ENCODE measurements at regions not wholly inside any gene's neighbourhood (a gene's known extent, or its start where the extent isn't known, plus 50 kb on each side); places are given as distances from the start of the nearest gene placed in this dataset.
"Not testable (repeated sequence)": the region's sequence is repeated elsewhere in the genome, so short reads cannot be mapped to it uniquely, and the experiment has no call there.

- DNase-seq, result no peak
Measured at GRCh38 chr5:174970502-174970901, 246.1 kb downstream of the MSX2 start.

DNA sequence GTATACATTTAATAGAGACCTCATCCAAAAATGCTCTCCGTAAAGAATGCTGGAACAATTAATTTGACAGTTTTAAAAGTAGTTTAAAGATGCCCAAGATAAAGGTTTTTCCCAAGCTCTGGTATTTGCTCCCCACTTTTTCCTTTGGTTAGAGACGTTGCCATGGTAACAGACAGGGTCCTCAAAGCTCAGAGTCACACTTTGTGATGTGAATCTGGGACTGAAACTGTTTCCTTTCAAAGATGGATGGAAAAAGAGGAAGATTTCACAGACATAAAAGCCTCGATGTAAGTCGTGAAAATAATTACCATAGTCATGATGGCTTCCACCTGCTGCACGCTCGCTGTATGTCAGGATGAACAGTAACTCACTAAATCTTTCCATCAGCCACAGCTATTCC lies 229.5 kb downstream of the MSX2 start:
- DNase-seq, result no peak

- peak; percentile 70 for DNase-seq
Measured at GRCh38 chr5:174951151-174951780, 226.9 kb downstream of the MSX2 start.

DNA sequence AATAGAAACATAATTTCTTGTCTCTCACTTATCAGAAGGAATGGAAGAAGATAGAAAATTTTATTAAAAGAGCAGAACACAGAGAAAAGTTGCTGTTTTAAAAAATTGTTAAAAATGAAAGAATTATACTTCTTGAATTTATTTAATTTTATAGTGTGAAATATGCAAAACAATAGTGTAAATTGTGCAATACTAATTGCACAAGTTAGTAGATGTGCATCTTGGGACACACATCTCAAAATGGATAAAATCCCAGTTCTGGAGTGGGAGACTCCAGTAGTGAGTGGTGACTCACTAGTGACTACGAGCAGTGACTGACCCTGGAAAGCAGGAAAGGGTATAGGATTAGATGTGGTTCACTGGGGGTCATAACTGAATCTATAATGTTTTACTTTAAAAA lies 223.2 kb downstream of the MSX2 start:
- DNase-seq, result no peak

DNA sequence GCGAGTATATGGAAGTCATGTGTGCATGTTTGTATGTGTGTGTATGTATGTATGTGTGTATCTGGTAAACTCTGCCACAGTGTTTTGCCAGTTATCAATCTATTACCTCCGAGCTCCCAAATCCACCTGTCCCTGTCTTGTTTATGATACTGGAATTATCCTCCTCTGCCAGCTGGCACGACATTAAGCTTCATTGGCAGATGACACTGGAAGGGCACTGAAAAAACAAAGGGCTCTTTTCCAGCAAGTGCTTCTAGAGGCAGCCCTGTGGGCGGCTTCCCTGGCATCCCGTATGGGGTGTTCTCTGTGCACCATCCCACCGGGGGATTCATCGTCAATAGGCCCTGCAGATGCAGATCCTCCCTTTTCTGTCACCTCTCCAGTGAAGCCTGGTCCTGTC lies 221.5 kb downstream of the MSX2 start:
- no peak for DNase-seq

GRCh38 chr5:174943785-174944184 lies 219.4 kb downstream of the MSX2 start:
- DNase-seq, result no peak

- DNase-seq, result not testable (repeated sequence)
Measured at GRCh38 chr5:174943002-174943401, 218.6 kb downstream of the MSX2 start.

DNA sequence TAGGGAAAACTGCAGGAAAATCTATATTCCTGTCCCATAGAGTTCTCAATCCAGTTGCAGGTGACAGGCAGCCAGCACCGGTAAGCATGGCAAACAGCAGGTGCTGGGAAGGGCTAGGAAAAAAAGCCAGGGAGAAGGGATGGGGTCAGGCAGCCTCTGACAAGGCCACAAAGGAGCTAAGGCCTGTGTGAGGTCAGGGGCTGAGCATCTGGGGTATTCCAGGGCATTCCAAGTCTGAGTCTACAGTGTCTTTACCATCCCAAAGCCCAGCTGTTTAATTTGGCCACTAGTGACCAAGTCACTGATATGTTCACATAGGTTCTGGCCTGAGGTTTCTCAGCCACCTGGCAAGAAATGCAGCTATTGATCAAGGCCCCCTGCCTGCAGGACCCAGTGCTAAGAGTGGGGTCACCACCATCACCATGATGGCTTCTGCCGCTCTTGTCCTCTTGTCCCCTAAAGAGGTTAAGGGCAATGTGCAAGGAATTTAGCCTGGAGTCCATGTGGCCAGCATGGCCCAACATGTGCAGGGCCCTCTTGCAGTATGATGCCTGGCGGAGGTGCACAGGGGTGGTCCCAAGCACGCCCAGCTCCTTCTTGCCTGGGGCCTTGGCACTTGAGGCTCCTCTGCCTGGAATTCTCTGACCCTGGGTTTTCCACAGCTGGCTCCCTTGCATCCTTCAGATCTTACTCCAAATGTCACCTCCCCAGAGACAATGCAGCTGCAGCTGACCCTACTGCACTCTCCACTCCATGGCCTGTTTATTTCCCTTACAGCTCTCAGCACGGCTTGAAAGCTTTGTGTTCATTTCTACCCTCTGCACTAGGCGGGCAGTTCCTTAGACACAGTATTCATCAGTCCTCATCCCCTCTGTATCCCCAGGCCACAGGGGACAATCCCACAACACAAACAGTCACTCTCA lies 213.1 kb downstream of the MSX2 start:
- DNase-seq, result no peak

- DNase-seq, result peak; percentile 66
Measured at GRCh38 chr5:174935854-174936474, 211.6 kb downstream of the MSX2 start.

GRCh38 chr5:174931033-174931432 lies 206.7 kb downstream of the MSX2 start:
- DNase-seq, result not testable (repeated sequence)

DNA sequence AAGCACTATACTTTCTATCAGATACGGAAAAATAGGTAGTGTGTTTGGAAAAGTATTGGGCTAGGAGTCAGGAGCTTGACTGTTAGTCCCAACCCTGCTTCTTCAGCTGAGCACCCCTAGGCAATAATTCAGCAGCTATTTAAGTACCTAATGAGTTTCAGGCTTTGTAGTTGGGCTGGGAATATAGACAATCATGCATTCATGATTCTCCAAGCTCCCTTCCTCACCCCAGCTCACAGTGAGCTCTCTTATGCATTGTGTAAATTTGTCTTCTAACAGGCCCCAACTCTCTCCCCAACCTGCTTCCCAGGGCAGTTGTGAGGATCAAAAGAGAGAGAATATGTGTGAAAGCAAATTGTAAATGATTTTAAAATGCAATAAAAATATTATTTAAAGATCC lies 201.2 kb downstream of the MSX2 start:
- no peak for DNase-seq

- DNase-seq, result no peak
Measured at GRCh38 chr5:174922955-174923354, 198.6 kb downstream of the MSX2 start.

GRCh38 chr5:174920906-174921550 lies 196.6 kb downstream of the MSX2 start:
- no peak for DNase-seq

- no peak for DNase-seq
Measured at GRCh38 chr5:174919351-174919750, 195.0 kb downstream of the MSX2 start.

DNA sequence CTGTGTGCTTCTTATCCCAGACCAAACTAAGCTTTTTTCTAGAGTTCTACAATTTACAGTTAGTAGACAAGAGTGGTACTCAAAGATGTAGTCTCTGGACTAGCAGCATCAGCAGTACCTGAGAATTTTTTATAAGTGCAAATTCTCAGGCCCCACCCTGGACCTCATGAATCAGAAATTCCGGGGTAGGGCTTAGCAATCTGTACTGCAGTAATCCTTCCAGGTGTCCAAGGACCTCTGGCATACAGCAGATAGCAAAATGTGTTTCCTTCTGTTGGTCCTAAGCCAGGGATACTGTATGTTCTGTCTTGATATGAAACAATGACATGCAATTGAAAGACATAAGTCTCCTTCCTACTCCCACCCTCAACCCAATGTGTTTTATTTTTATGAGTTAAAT lies 194.3 kb downstream of the MSX2 start:
- no peak for DNase-seq

GRCh38 chr5:174917976-174918554 lies 193.7 kb downstream of the MSX2 start:
- no peak for DNase-seq

- DNase-seq, result not testable (repeated sequence)
Measured at GRCh38 chr5:174917435-174917834, 193.1 kb downstream of the MSX2 start.

DNA sequence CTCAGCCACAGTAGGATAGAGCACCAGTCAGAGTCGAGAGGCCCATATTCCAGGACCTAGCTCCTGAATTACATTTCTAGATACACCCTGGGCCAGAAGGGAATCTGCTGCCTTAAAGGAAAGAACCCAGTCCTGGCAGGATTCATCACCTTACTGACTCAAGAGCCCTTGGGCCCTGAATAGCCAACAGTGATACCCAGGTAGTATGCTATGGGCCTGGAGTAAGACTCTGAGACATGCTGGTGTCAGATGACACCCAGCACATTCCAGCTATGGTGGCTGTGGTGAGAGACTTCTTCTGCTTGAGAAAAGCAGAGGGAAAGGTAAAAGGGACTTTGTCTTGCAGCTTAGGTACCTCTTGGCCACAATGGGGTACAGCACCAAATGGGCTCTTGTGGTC lies 192.5 kb downstream of the MSX2 start:
- DNase-seq, result not testable (repeated sequence)

DNA sequence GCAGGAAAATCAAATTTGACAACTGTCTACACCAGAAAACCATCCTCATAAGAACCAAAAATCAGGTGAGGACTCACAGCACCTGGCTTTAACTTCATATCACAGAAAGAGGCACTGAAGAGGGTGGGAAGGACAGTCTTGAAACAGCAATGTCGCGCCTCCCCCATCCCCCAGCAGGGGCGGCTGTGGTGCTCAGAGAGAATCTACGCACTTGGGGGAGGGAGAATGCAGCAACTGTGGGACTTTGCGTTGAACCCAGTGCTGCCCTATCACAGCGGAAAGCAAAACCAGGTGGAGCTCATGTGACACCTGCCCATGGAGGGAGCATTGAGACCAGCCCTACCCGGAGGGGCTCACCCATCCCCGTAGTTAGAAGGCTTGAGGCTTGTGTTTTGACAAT lies 191.8 kb downstream of the MSX2 start:
- DNase-seq, result no peak

- DNase-seq, result no peak
Measured at GRCh38 chr5:174911118-174911517, 186.7 kb downstream of the MSX2 start.

GRCh38 chr5:174910245-174910737 lies 185.9 kb downstream of the MSX2 start:
- DNase-seq, result peak; percentile 70

DNA sequence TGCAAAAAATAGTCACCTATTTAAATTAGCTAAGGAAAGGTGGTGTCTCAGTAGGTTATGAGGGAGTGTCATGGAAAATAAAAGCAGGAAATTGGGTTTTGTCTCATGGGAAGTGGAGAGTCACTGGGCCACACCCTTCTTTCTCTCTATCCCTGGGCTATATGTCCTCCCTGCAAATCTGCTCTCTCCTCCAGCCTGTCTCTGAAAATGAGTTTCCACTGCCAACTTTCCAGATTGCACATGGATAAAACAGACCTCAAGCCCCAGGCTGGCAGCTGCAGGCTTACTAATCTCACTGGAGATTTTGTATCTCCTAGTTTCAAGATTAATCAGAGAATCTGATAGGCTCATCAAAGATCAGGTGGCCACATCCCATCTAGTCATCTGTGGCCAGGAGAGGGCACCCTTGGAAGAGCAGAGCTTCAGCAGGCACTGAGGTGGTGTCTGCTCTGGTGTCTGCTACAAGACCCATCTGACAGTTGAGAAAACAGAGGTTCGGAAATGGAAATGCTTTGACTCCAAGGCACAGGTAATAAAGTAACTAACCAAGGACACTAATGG lies 178.9 kb downstream of the MSX2 start:
- no peak for DNase-seq
